Pancreas (tissue), 10 donors: ENCODE measurements at regions not wholly inside any gene's neighbourhood (a gene's known extent, or its start where the extent isn't known, plus 50 kb on each side); places are given as distances from the start of the nearest gene placed in this dataset.

Experiments used
- ATAC-seq, 4 donors: fragments of 200-7000 bp; cut with Tn5 transposase; one replicate each; pipeline versions ENCODE4 v1.8.0 to v1.9.1; 2020; ENCODE audit warnings: mild to moderate bottlenecking in 4 of 4, moderate library complexity in 4 of 4
- DNase-seq, 6 donors: peaks; one replicate each; pipeline ENCODE4 v3.0.0-alpha.2; 2020
- FAIRE-seq: peaks from 2 replicates; lab custom pipeline; 2012; peaks lifted over from hg19 to GRCh38; lab: Jason Lieb, UNC
- H3K27ac ChIP-seq, 4 donors: fragments of 200-600 bp; sonication (generic); 1 replicate in 3 of 4; 2 replicates in 1 of 4; pipeline versions ENCODE4 v1.5.0 to v1.8.0; 2020
- H3K27me3 ChIP-seq, 4 donors: fragments of 200-600 bp; one replicate each; pipeline ENCODE4 v1.8.0; 2021
- H3K36me3 ChIP-seq, 3 donors: fragments of 200-600 bp; sonication (generic) in 1 of 3; one replicate each; pipeline versions ENCODE4 v1.5.0 to v1.8.0; 2020 to 2021
- H3K4me1 ChIP-seq, 3 donors: fragments of 200-600 bp; one replicate each; pipeline ENCODE4 v1.8.0; 2021
- H3K4me3 ChIP-seq, 4 donors: fragments of 200-600 bp; sonication (generic) in 2 of 4; one replicate each; pipeline versions ENCODE4 v1.5.0 to v1.8.0; 2020 to 2021
- H3K9me3 ChIP-seq, 4 donors: fragments of 200-600 bp; one replicate each; pipeline ENCODE4 v1.8.0; 2021
- WGBS, 2 donors: extraction: QIAGEN DNeasy Blood & Tissue Kit; methylation state at CpG; one replicate each; pipeline ENCODE4 v1.1.7; 2013; 5-methylcytosine and 5-hydroxymethylcytosine counted together
- intact Hi-C, 3 donors: fragments of 100-400 bp; cut with DNase I; formaldehyde crosslinking; loops; one replicate each; pipeline versions ENCODE4 v1.11.1 to v1.14.2; 2022
- TF ChIP-seq, protein P1 (sequence below), 4 donors: fragments of 200-600 bp; sonication (generic) in 3 of 4; IDR thresholded peaks; one replicate each; pipeline versions ENCODE4 v1.5.0 to v1.8.0; 2021; ENCODE audit warnings: antibody characterized with exemption in 4 of 4
- donor health status: healthy with polysubstance abuse.
- donor health status: DM: no; HTN: no; CAD: no; lungs with moderate emphysema.
- donor health status: DM: no; HTN: no; CAD: no.
- donor health status: control.
- donor health status: control.
- donor health status: Bipolar disorder and iron deficiency.
- donor health status: DM: yes; HTN: yes; CAD: no.
- donor health status: DM: no; HTN: no; CAD: no.
- donor health status: DM: no; HTN: no; CAD: no.
- donor health status: DM: yes; HTN: yes; CAD: no.

DNA sequence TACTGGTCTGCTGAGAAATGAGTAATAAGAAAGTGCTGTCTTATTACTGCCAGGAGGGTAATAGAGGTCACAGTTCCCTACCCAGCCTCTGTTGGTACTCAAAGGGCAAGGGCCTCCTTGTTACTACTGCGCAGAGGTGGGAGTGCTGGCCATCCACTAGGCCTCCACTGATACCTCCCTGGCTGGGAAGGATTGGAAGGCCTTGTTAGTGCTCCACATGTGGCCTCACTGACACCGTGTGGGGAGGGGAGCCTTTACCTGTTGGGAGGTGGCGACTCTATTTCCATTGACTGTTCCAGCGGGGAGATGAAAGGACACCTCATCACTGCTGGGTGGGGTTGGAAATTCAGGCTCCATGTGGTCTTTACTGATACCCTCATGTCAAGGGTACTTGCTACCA, 57.8 kb upstream of the USP24 start:
- H3K36me3 ChIP-seq: no peaks in the 10 kb centered on the region
- no peaks in the 10 kb centered on the region for H3K9me3 ChIP-seq
- 76 to 78% methylated on average over 4 of the region's 4 CpGs for WGBS, 2 donors
- H3K27me3 ChIP-seq: no peaks in the 10 kb centered on the region
- H3K27ac ChIP-seq: no peak overlapping the region
- DNase-seq: no peak
- no peak for FAIRE-seq
- TF ChIP-seq, protein P1, sequence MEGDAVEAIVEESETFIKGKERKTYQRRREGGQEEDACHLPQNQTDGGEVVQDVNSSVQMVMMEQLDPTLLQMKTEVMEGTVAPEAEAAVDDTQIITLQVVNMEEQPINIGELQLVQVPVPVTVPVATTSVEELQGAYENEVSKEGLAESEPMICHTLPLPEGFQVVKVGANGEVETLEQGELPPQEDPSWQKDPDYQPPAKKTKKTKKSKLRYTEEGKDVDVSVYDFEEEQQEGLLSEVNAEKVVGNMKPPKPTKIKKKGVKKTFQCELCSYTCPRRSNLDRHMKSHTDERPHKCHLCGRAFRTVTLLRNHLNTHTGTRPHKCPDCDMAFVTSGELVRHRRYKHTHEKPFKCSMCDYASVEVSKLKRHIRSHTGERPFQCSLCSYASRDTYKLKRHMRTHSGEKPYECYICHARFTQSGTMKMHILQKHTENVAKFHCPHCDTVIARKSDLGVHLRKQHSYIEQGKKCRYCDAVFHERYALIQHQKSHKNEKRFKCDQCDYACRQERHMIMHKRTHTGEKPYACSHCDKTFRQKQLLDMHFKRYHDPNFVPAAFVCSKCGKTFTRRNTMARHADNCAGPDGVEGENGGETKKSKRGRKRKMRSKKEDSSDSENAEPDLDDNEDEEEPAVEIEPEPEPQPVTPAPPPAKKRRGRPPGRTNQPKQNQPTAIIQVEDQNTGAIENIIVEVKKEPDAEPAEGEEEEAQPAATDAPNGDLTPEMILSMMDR (IDR thresholded peaks at IDR 0.05): no peak
- H3K4me1 ChIP-seq: no peaks in the 10 kb centered on the region
- no peak overlapping the region for H3K4me3 ChIP-seq
- ATAC-seq: no peak
- intact Hi-C loops: no loop called here
